A549 (cell line): ENCODE measurements at regions not wholly inside any gene's neighbourhood (a gene's known extent, or its start where the extent isn't known, plus 50 kb on each side); places are given as distances from the start of the nearest gene placed in this dataset.

Experiments
- BHLHE40 ChIP-seq: IDR thresholded peaks from 2 replicates; pipeline ENCODE4 v1.6.1; 2012; ENCODE audit warnings: low read depth, low read length, inconsistent platforms
- EP300 ChIP-seq, 2 experiments: fragments of >200 bp; sonication (Bioruptor Twin); formaldehyde crosslinking; IDR thresholded peaks; 2 replicates in 1 of 2; 3 replicates in 1 of 2; pipeline ENCODE4 v1.6.1; 2016 to 2017
- HOXA7 ChIP-seq: fragments of 250-450 bp; sonication (Bioruptor Pico); IDR thresholded peaks from 2 replicates; pipeline ENCODE4 v1.5.0; 2020; ENCODE audit warnings: mild to moderate bottlenecking, moderate library complexity
- KDM5A ChIP-seq: fragments of 200-600 bp; sonication (generic); IDR thresholded peaks from 2 replicates; pipeline ENCODE4 v1.6.1; 2016; ENCODE audit warnings: antibody characterized with exemption, mild to moderate bottlenecking
- NPAS2 ChIP-seq: fragments of 250-450 bp; sonication (Bioruptor Pico); IDR thresholded peaks from 2 replicates; pipeline ENCODE4 v1.8.0; 2022; ENCODE audit warnings: mild to moderate bottlenecking, moderate library complexity, borderline replicate concordance
- RAD21 ChIP-seq, 2 experiments: fragments of >200 bp in 1 of 2; sonication (Bioruptor Twin) in 1 of 2; formaldehyde crosslinking in 1 of 2; IDR thresholded peaks in 1 of 2; conservative IDR thresholded peaks in 1 of 2; 2 replicates in 1 of 2; 3 replicates in 1 of 2; pipeline ENCODE4 v1.6.1; 2012 to 2018; ENCODE audit warnings: inconsistent platforms in 1 of 2
- RARB ChIP-seq: fragments of 250-450 bp; sonication (Bioruptor Pico); IDR thresholded peaks from 2 replicates; pipeline ENCODE4 v1.8.0; 2021; ENCODE audit warnings: mild to moderate bottlenecking, moderate library complexity
- SMC3 ChIP-seq: fragments of >200 bp; sonication (Bioruptor Twin); formaldehyde crosslinking; IDR thresholded peaks from 3 replicates; pipeline ENCODE4 v1.6.1; 2018; ENCODE audit warnings: inconsistent platforms
- TFCP2L1 ChIP-seq: fragments of 250-450 bp; sonication (Bioruptor Pico); IDR thresholded peaks from 2 replicates; pipeline ENCODE4 v1.5.0; 2021; ENCODE audit warnings: mild to moderate bottlenecking
- TF ChIP-seq, protein P1 (sequence below): fragments of >200 bp; sonication (Bioruptor Twin); formaldehyde crosslinking; IDR thresholded peaks from 3 replicates; pipeline ENCODE4 v1.5.1; 2016
- TF ChIP-seq, protein P2 (sequence below): IDR thresholded peaks from 2 replicates; pipeline ENCODE4 v1.6.1; 2012
- TF ChIP-seq, protein P3 (sequence below): fragments of 450-650 bp; IDR thresholded peaks from 2 replicates; pipeline ENCODE4 v1.6.1; 2014; ENCODE audit warnings: antibody characterized with exemption
- TF ChIP-seq, protein P4 (sequence below): fragments of 250-450 bp; sonication (Bioruptor Pico); IDR thresholded peaks from 2 replicates; pipeline ENCODE4 v1.5.0; 2020; ENCODE audit warnings: low read depth, mild to moderate bottlenecking, moderate library complexity

DNA sequence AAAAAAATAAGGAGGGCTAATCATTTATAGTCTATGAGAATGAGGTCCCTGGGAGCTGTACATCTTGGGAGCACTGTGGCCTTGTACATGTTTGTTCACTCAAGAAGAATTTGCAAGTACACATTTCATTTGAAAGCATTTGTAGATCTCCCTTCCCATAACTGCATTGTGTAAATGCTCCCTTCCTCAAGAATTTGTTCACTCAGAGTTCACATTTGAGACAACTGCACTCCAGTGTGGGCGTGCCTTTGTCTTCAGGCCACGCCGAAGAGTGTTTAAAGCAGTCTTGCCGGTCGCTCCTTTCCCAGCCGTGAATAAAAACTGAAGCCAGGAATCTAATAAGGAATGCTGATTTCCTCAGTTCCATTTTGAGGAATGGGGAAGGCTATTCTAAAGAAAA is 291.1 kb upstream of the LYZL1 start:
- TF ChIP-seq, protein P1, sequence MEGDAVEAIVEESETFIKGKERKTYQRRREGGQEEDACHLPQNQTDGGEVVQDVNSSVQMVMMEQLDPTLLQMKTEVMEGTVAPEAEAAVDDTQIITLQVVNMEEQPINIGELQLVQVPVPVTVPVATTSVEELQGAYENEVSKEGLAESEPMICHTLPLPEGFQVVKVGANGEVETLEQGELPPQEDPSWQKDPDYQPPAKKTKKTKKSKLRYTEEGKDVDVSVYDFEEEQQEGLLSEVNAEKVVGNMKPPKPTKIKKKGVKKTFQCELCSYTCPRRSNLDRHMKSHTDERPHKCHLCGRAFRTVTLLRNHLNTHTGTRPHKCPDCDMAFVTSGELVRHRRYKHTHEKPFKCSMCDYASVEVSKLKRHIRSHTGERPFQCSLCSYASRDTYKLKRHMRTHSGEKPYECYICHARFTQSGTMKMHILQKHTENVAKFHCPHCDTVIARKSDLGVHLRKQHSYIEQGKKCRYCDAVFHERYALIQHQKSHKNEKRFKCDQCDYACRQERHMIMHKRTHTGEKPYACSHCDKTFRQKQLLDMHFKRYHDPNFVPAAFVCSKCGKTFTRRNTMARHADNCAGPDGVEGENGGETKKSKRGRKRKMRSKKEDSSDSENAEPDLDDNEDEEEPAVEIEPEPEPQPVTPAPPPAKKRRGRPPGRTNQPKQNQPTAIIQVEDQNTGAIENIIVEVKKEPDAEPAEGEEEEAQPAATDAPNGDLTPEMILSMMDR, result no peak
- TF ChIP-seq RARB (CRISPR knock-in tag) (no peak), KDM5A (no peak), BHLHE40 (no peak), SMC3 (no peak), RAD21 (conservative IDR thresholded peaks at IDR 0.05 in 1 of 2, IDR thresholded peaks at IDR 0.05 in 1 of 2) (no peak), EP300 (IDR thresholded peaks at IDR 0.05) (no peak), HOXA7 (CRISPR knock-in tag) (no peak), NPAS2 (CRISPR knock-in tag) (no peak), TFCP2L1 (CRISPR knock-in tag) (no peak)
- TF ChIP-seq, protein P2, sequence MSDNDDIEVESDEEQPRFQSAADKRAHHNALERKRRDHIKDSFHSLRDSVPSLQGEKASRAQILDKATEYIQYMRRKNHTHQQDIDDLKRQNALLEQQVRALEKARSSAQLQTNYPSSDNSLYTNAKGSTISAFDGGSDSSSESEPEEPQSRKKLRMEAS, result no peak
- TF ChIP-seq, protein P3, sequence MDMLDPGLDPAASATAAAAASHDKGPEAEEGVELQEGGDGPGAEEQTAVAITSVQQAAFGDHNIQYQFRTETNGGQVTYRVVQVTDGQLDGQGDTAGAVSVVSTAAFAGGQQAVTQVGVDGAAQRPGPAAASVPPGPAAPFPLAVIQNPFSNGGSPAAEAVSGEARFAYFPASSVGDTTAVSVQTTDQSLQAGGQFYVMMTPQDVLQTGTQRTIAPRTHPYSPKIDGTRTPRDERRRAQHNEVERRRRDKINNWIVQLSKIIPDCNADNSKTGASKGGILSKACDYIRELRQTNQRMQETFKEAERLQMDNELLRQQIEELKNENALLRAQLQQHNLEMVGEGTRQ, result no peak
- TF ChIP-seq, protein P4, sequence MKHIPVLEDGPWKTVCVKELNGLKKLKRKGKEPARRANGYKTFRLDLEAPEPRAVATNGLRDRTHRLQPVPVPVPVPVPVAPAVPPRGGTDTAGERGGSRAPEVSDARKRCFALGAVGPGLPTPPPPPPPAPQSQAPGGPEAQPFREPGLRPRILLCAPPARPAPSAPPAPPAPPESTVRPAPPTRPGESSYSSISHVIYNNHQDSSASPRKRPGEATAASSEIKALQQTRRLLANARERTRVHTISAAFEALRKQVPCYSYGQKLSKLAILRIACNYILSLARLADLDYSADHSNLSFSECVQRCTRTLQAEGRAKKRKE (CRISPR knock-in tag), result no peak
